H9 (cell line): ENCODE measurements at regions not wholly inside any gene's neighbourhood (a gene's known extent, or its start where the extent isn't known, plus 50 kb on each side); places are given as distances from the start of the nearest gene placed in this dataset.

ENCODE experiments used
- DNase-seq: peaks from one replicate; pipeline ENCODE4 v3.0.0-alpha.2; 2017
- H2AFZ ChIP-seq: one replicate; pipeline ENCODE4 v1.6.1; 2013; ENCODE audit warnings: mild to moderate bottlenecking, low read length, control low read depth, moderate library complexity
- H2AK5ac ChIP-seq: 2 replicates; pipeline ENCODE4 v1.6.1; 2013; ENCODE audit warnings: low read length, control low read depth, mixed read lengths; ENCODE audit not compliant: insufficient read length
- H2BK120ac ChIP-seq: one replicate; pipeline ENCODE4 v1.6.1; 2013; ENCODE audit warnings: low read depth, mild to moderate bottlenecking, low read length, control low read depth, inconsistent platforms; ENCODE audit not compliant: poor library complexity, severe bottlenecking
- H2BK12ac ChIP-seq: 2 replicates; pipeline ENCODE4 v1.6.1; 2013; ENCODE audit warnings: low read length, control low read depth, mixed read lengths, low read depth; ENCODE audit not compliant: insufficient read length
- H2BK15ac ChIP-seq: 2 replicates; pipeline ENCODE4 v1.6.1; 2013; ENCODE audit warnings: low read depth, low read length, control low read depth
- H2BK20ac ChIP-seq: one replicate; pipeline ENCODE4 v1.6.1; 2013; ENCODE audit warnings: low read depth, mild to moderate bottlenecking, low read length, control low read depth, inconsistent platforms; ENCODE audit not compliant: poor library complexity, severe bottlenecking
- H2BK5ac ChIP-seq: 2 replicates; pipeline ENCODE4 v1.6.1; 2013; ENCODE audit warnings: low read length, control low read depth, mixed read lengths; ENCODE audit not compliant: insufficient read length
- H3K14ac ChIP-seq: 2 replicates; pipeline ENCODE4 v1.6.1; 2013; ENCODE audit warnings: low read length, control low read depth; ENCODE audit not compliant: insufficient read depth
- H3K18ac ChIP-seq: 2 replicates; pipeline ENCODE4 v1.6.1; 2013; ENCODE audit warnings: low read depth, mild to moderate bottlenecking, mixed read lengths, low read length, control low read depth; ENCODE audit not compliant: insufficient read length
- H3K23ac ChIP-seq: 2 replicates; pipeline ENCODE4 v1.6.1; 2013; ENCODE audit warnings: low read length, control low read depth, mixed read lengths, low read depth; ENCODE audit not compliant: insufficient read length
- H3K23me2 ChIP-seq: 2 replicates; pipeline ENCODE4 v1.6.1; 2013; ENCODE audit warnings: low read depth, mild to moderate bottlenecking, mixed read lengths, low read length, control low read depth; ENCODE audit not compliant: insufficient read length, poor library complexity, severe bottlenecking
- H3K27ac ChIP-seq: 2 replicates; pipeline ENCODE4 v1.5.1; 2013; ENCODE audit warnings: low read length, control low read depth, mixed read lengths, low read depth; ENCODE audit not compliant: insufficient read length
- H3K27me3 ChIP-seq: 2 replicates; pipeline ENCODE4 v1.6.1; 2013; ENCODE audit warnings: low read length, control low read depth, inconsistent platforms; ENCODE audit not compliant: insufficient read depth
- H3K4ac ChIP-seq: 2 replicates; pipeline ENCODE4 v1.6.1; 2013; ENCODE audit warnings: low read depth, mild to moderate bottlenecking, control low read depth, inconsistent platforms, low read length, moderate library complexity
- H3K4me1 ChIP-seq: 2 replicates; pipeline ENCODE4 v1.6.1; 2013; ENCODE audit warnings: low read length, control low read depth, inconsistent platforms; ENCODE audit not compliant: insufficient read depth
- H3K4me2 ChIP-seq: 2 replicates; pipeline ENCODE4 v1.6.1; 2013; ENCODE audit warnings: low read length, control low read depth, mixed read lengths; ENCODE audit not compliant: insufficient read length, insufficient read depth
- H3K56ac ChIP-seq: 2 replicates; pipeline ENCODE4 v1.6.1; 2013; ENCODE audit warnings: low read depth, mild to moderate bottlenecking, mixed read lengths, low read length, control low read depth; ENCODE audit not compliant: insufficient read length
- H3K79me1 ChIP-seq: 2 replicates; pipeline ENCODE4 v1.6.1; 2013; ENCODE audit warnings: low read depth, mild to moderate bottlenecking, moderate library complexity, low read length, control low read depth, inconsistent platforms; ENCODE audit not compliant: insufficient read depth, poor library complexity, severe bottlenecking
- H3K79me2 ChIP-seq: 2 replicates; pipeline ENCODE4 v1.6.1; 2013; ENCODE audit warnings: low read length, control low read depth, inconsistent platforms; ENCODE audit not compliant: insufficient read depth
- H3K9ac ChIP-seq: 2 replicates; pipeline ENCODE4 v1.6.1; 2013; ENCODE audit warnings: low read length, control low read depth, mixed read lengths; ENCODE audit not compliant: insufficient read length; ENCODE audit errors: extremely low read depth
- H3K9me3 ChIP-seq: one replicate; pipeline ENCODE4 v1.6.1; 2013; ENCODE audit warnings: low read depth, low read length, inconsistent platforms; ENCODE audit not compliant: control insufficient read depth
- H3T11ph ChIP-seq: one replicate; pipeline ENCODE4 v1.6.1; 2013; ENCODE audit warnings: mild to moderate bottlenecking, low read length, control low read depth, inconsistent platforms
- H4K20me1 ChIP-seq: one replicate; pipeline ENCODE4 v1.6.1; 2013; ENCODE audit not compliant: control insufficient read depth, insufficient read length, insufficient read depth
- H4K5ac ChIP-seq: 2 replicates; pipeline ENCODE4 v1.6.1; 2013; ENCODE audit warnings: low read depth, mild to moderate bottlenecking, mixed read lengths, low read length, control low read depth; ENCODE audit not compliant: insufficient read length
- H4K8ac ChIP-seq: replicated peaks from 2 replicates; pipeline ENCODE4 v1.6.1; 2013; ENCODE audit warnings: low read length, control low read depth, mixed read lengths, low read depth; ENCODE audit not compliant: insufficient read length
- H4K91ac ChIP-seq: 2 replicates; pipeline ENCODE4 v1.6.1; 2013; ENCODE audit warnings: low read depth, mild to moderate bottlenecking, moderate library complexity, mixed read lengths, low read length, control low read depth; ENCODE audit not compliant: insufficient read length
- H3K27ac Mint-ChIP-seq, 3 experiments: 2 replicates in 2 of 3; 3 replicates in 1 of 3; pipeline ENCODE4 v1.8.0; 2020 to 2021; ENCODE audit warnings: mixed read lengths in 3 of 3, mild to moderate bottlenecking in 1 of 3, moderate library complexity in 1 of 3
- H3K27me3 Mint-ChIP-seq: 2 replicates; pipeline ENCODE4 v1.8.0; 2021; ENCODE audit warnings: low read depth, mild to moderate bottlenecking, moderate library complexity, mixed read lengths
- H3K36me3 Mint-ChIP-seq, 3 experiments: 2 replicates in 2 of 3; 3 replicates in 1 of 3; pipeline ENCODE4 v1.8.0; 2020 to 2021; ENCODE audit warnings: low read depth in 3 of 3, mixed read lengths in 3 of 3; ENCODE audit not compliant: insufficient read depth in 1 of 3
- H3K4me1 Mint-ChIP-seq, 2 experiments: 2 replicates each; pipeline ENCODE4 v1.8.0; 2020; ENCODE audit warnings: mixed read lengths in 2 of 2
- H3K4me3 Mint-ChIP-seq, 2 experiments: 2 replicates in 1 of 2; 3 replicates in 1 of 2; pipeline ENCODE4 v1.8.0; 2020 to 2021; ENCODE audit warnings: mild to moderate bottlenecking in 2 of 2, mixed read lengths in 2 of 2, moderate library complexity in 1 of 2
- H3K9me3 Mint-ChIP-seq, 2 experiments: 2 replicates in 1 of 2; 3 replicates in 1 of 2; pipeline ENCODE4 v1.8.0; 2020; ENCODE audit warnings: mild to moderate bottlenecking in 2 of 2, mixed read lengths in 2 of 2, moderate library complexity in 1 of 2
- TF ChIP-seq, protein P1 (sequence below): fragments of 200-600 bp; sonication (generic); conservative IDR thresholded peaks from 3 replicates; pipeline ENCODE4 v1.8.0; 2021; ENCODE audit warnings: antibody characterized with exemption, mild to moderate bottlenecking

DNA sequence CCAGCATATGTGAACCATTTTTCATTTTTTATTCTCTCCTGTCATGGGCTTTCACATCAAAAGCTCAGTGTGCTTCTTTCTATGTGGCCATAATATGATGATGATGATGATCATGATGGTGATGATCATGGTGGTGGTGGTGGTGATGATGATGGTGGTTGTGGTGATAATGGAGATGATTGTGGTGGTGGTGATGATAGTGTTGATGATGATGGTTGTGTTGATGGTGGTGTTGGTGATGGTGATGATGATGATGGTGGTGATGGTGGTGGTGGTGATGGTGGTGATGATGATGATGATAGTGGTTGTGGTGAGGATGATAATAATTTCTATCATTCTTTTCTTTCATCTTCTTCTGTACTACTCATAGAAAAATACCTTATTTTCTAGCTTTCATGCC lies 413.1 kb upstream of the VSTM2A start:
- no peak overlapping the region for H3K9ac ChIP-seq
- no peak for DNase-seq
- no peak overlapping the region for H3K56ac ChIP-seq
- no peaks in the 10 kb centered on the region for H3K79me2 ChIP-seq
- no peak overlapping the region for H3K18ac ChIP-seq
- H3T11ph ChIP-seq: no peak overlapping the region
- Mint-ChIP-seq H3K4me3 (no peak overlapping the region), H3K9me3 (peaks cover 5 to 19% of the 10 kb centered on the region in 2 experiments; a peak in 4 of 5 replicates), H3K27me3 (no peaks in the 10 kb centered on the region), H3K27ac (no peak overlapping the region), H3K36me3 (peaks cover 4 to 8% (median 7%) of the 10 kb centered on the region in 3 experiments; a peak in 6 of 7 replicates), H3K4me1 (no peaks in the 10 kb centered on the region)
- TF ChIP-seq, protein P1, sequence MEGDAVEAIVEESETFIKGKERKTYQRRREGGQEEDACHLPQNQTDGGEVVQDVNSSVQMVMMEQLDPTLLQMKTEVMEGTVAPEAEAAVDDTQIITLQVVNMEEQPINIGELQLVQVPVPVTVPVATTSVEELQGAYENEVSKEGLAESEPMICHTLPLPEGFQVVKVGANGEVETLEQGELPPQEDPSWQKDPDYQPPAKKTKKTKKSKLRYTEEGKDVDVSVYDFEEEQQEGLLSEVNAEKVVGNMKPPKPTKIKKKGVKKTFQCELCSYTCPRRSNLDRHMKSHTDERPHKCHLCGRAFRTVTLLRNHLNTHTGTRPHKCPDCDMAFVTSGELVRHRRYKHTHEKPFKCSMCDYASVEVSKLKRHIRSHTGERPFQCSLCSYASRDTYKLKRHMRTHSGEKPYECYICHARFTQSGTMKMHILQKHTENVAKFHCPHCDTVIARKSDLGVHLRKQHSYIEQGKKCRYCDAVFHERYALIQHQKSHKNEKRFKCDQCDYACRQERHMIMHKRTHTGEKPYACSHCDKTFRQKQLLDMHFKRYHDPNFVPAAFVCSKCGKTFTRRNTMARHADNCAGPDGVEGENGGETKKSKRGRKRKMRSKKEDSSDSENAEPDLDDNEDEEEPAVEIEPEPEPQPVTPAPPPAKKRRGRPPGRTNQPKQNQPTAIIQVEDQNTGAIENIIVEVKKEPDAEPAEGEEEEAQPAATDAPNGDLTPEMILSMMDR: no peak
- H3K79me1 ChIP-seq: no peaks in the 10 kb centered on the region
- H2BK120ac ChIP-seq: no peak overlapping the region
- H2BK12ac ChIP-seq: no peak overlapping the region
- H4K8ac ChIP-seq: no peak overlapping the region
- no peak overlapping the region for H3K27ac ChIP-seq
- no peaks in the 10 kb centered on the region for H3K27me3 ChIP-seq
- no peaks in the 10 kb centered on the region for H3K9me3 ChIP-seq
- H3K4me2 ChIP-seq: no peak overlapping the region
- H3K14ac ChIP-seq: no peak overlapping the region
- no peaks in the 10 kb centered on the region for H4K20me1 ChIP-seq
- H3K23me2 ChIP-seq: no peaks in the 10 kb centered on the region
- H4K5ac ChIP-seq: no peak overlapping the region
- H3K4me1 ChIP-seq: no peaks in the 10 kb centered on the region
- no peak overlapping the region for H2BK15ac ChIP-seq
- H3K23ac ChIP-seq: no peak overlapping the region
- H2BK5ac ChIP-seq: no peak overlapping the region
- no peak overlapping the region for H4K91ac ChIP-seq
- H3K4ac ChIP-seq: no peak overlapping the region
- H2AFZ ChIP-seq: no peak overlapping the region
- no peak overlapping the region for H2BK20ac ChIP-seq
- no peak overlapping the region for H2AK5ac ChIP-seq
